ENCODE measurements at regions not wholly inside any gene's neighbourhood (a gene's known extent, or its start where the extent isn't known, plus 50 kb on each side); places are given as distances from the start of the nearest gene placed in this dataset.

- Mint-ChIP-seq H3K9me3 (peaks cover 0 to 19% (median 7%) of the 10 kb centered on the region in 9 donors), H3K27me3 (peaks cover 1 to 18% (median 4%) of the 10 kb centered on the region in 5 donors), H3K36me3 (peaks cover 0 to 14% (median 0%) of the 10 kb centered on the region in 3 donors), H3K4me1 (no peaks in the 10 kb centered on the region), H3K4me3 (no peak overlapping the region), H3K27ac (no peak overlapping the region)
- DNase-seq: no peak
- no peak for ATAC-seq
- POLR2A ChIA-PET: no interaction called here
These were observed 269.9 kb downstream of the AJAP1 start for GRCh38 chr1:4924356-4924755.

GRCh38 chr1:4916610-4917009, 262.2 kb downstream of the AJAP1 start:
- Mint-ChIP-seq H3K27ac (no peak overlapping the region), H3K4me3 (no peak overlapping the region), H3K4me1 (no peaks in the 10 kb centered on the region), H3K36me3 (peaks cover 0 to 14% (median 0%) of the 10 kb centered on the region in 3 donors), H3K27me3 (peaks cover 2 to 58% (median 4%) of the 10 kb centered on the region in 5 donors), H3K9me3 (peaks cover 0 to 30% (median 7%) of the 10 kb centered on the region in 9 donors)
- POLR2A ChIA-PET: no interaction called here
- no peak for ATAC-seq
- no peak for DNase-seq

GRCh38 chr1:4915154-4915553, 260.7 kb downstream of the AJAP1 start:
- H3K36me3 Mint-ChIP-seq: peaks cover 0 to 8% (median 0%) of the 10 kb centered on the region in 3 donors
- H3K4me3 Mint-ChIP-seq: no peak overlapping the region
- H3K27ac Mint-ChIP-seq: no peak overlapping the region
- H3K4me1 Mint-ChIP-seq: no peaks in the 10 kb centered on the region
- no peak for DNase-seq
- peaks cover 0 to 19% (median 6%) of the 10 kb centered on the region in 9 donors for H3K9me3 Mint-ChIP-seq
- H3K27me3 Mint-ChIP-seq: peaks cover 2 to 48% (median 4%) of the 10 kb centered on the region in 5 donors
- no peak for ATAC-seq
- POLR2A ChIA-PET: no interaction called here

- ATAC-seq: no peak
- peaks cover 0 to 8% (median 0%) of the 10 kb centered on the region in 3 donors for H3K36me3 Mint-ChIP-seq
- no peaks in the 10 kb centered on the region for H3K4me1 Mint-ChIP-seq
- no peak for DNase-seq
- no peak overlapping the region for H3K27ac Mint-ChIP-seq
- POLR2A ChIA-PET: no interaction called here
- peaks cover 0 to 8% (median 1%) of the 10 kb centered on the region in 9 donors for H3K9me3 Mint-ChIP-seq
- no peak overlapping the region for H3K4me3 Mint-ChIP-seq
- peaks cover 1 to 26% (median 7%) of the 10 kb centered on the region in 5 donors for H3K27me3 Mint-ChIP-seq
These were observed 254.1 kb downstream of the AJAP1 start for GRCh38 chr1:4908486-4908885.

- Mint-ChIP-seq H3K4me3 (no peak overlapping the region), H3K36me3 (peaks cover 0 to 16% (median 3%) of the 10 kb centered on the region in 3 donors), H3K9me3 (peaks cover 0 to 26% (median 11%) of the 10 kb centered on the region in 9 donors), H3K27me3 (peaks cover 11 to 51% (median 18%) of the 10 kb centered on the region in 5 donors), H3K27ac (no peak overlapping the region), H3K4me1 (peaks cover 0 to 2% (median 0%) of the 10 kb centered on the region in 4 donors)
- ATAC-seq (no peak), DNase-seq (no peak)
- POLR2A ChIA-PET: no interaction called here
These were observed 240.2 kb downstream of the AJAP1 start for GRCh38 chr1:4894566-4894965.

GRCh38 chr1:4880626-4881025, 226.2 kb downstream of the AJAP1 start:
- H3K36me3 Mint-ChIP-seq: no peaks in the 10 kb centered on the region
- POLR2A ChIA-PET: no interaction called here
- peaks cover 6 to 61% (median 44%) of the 10 kb centered on the region in 5 donors for H3K27me3 Mint-ChIP-seq

GRCh38 chr1:4877426-4877825, 223.0 kb downstream of the AJAP1 start:
- DNase-seq (no peak), ATAC-seq (no peak)
- no peak overlapping the region for H3K4me3 Mint-ChIP-seq
- peaks cover 4 to 39% (median 28%) of the 10 kb centered on the region in 5 donors for H3K27me3 Mint-ChIP-seq
- no peaks in the 10 kb centered on the region for H3K36me3 Mint-ChIP-seq
- peaks cover 0 to 2% (median 0%) of the 10 kb centered on the region in 4 donors for H3K4me1 Mint-ChIP-seq
- no peaks in the 10 kb centered on the region for H3K9me3 Mint-ChIP-seq
- POLR2A ChIA-PET: no interaction called here
- H3K27ac Mint-ChIP-seq: no peak overlapping the region

More at GRCh38 chr1:4880626-4881025, 226.2 kb downstream of the AJAP1 start:
- peaks cover 0 to 2% (median 0%) of the 10 kb centered on the region in 4 donors for H3K4me1 Mint-ChIP-seq
- no peak overlapping the region for H3K4me3 Mint-ChIP-seq
- peaks cover 0 to 19% (median 2%) of the 10 kb centered on the region in 9 donors for H3K9me3 Mint-ChIP-seq
- DNase-seq (no peak), ATAC-seq (no peak)
- no peak overlapping the region for H3K27ac Mint-ChIP-seq

- POLR2A ChIA-PET: no interaction called here
- no peak for ATAC-seq
- Mint-ChIP-seq H3K4me3 (no peak overlapping the region), H3K27ac (no peak overlapping the region), H3K9me3 (peaks cover 0 to 2% (median 0%) of the 10 kb centered on the region in 9 donors), H3K36me3 (no peaks in the 10 kb centered on the region), H3K4me1 (no peaks in the 10 kb centered on the region), H3K27me3 (peaks cover 4 to 38% (median 15%) of the 10 kb centered on the region in 5 donors)
- no peak for DNase-seq
These were observed 217.0 kb downstream of the AJAP1 start for GRCh38 chr1:4871373-4871772.

- Mint-ChIP-seq H3K9me3 (peaks cover 0 to 12% (median 2%) of the 10 kb centered on the region in 9 donors), H3K36me3 (peaks cover 0 to 4% (median 0%) of the 10 kb centered on the region in 3 donors)
- POLR2A ChIA-PET: no interaction called here
These were observed 214.1 kb downstream of the AJAP1 start for GRCh38 chr1:4868521-4868920.

GRCh38 chr1:4856396-4856795, 202.0 kb downstream of the AJAP1 start:
- Mint-ChIP-seq H3K27me3 (peaks cover 0 to 16% (median 8%) of the 10 kb centered on the region in 5 donors), H3K36me3 (no peaks in the 10 kb centered on the region), H3K4me3 (no peak overlapping the region), H3K9me3 (peaks cover 0 to 18% (median 4%) of the 10 kb centered on the region in 9 donors), H3K27ac (no peak overlapping the region), H3K4me1 (peaks cover 0 to 2% (median 0%) of the 10 kb centered on the region in 4 donors)
- ATAC-seq: no peak
- POLR2A ChIA-PET: no interaction called here
- DNase-seq: no peak

More at GRCh38 chr1:4868521-4868920, 214.1 kb downstream of the AJAP1 start:
- H3K4me3 Mint-ChIP-seq: no peak overlapping the region
- ATAC-seq: no peak
- DNase-seq: no peak
- H3K27me3 Mint-ChIP-seq: peaks cover 4 to 50% (median 21%) of the 10 kb centered on the region in 5 donors
- no peaks in the 10 kb centered on the region for H3K4me1 Mint-ChIP-seq
- peak overlapping the region in 2 of 10 donors; percentile 8 to 37 for H3K27ac Mint-ChIP-seq

GRCh38 chr1:4854367-4854766, 200.0 kb downstream of the AJAP1 start:
- H3K4me3 Mint-ChIP-seq: no peak overlapping the region
- no peak for ATAC-seq
- H3K4me1 Mint-ChIP-seq: peaks cover 0 to 2% (median 0%) of the 10 kb centered on the region in 4 donors
- peaks cover 0 to 21% (median 8%) of the 10 kb centered on the region in 5 donors for H3K27me3 Mint-ChIP-seq
- POLR2A ChIA-PET: no interaction called here
- peaks cover 0 to 14% (median 2%) of the 10 kb centered on the region in 9 donors for H3K9me3 Mint-ChIP-seq
- H3K27ac Mint-ChIP-seq: no peak overlapping the region
- DNase-seq: no peak
- H3K36me3 Mint-ChIP-seq: no peaks in the 10 kb centered on the region

- peaks cover 0 to 14% (median 2%) of the 10 kb centered on the region in 9 donors for H3K9me3 Mint-ChIP-seq
- H3K4me1 Mint-ChIP-seq: peaks cover 0 to 2% (median 0%) of the 10 kb centered on the region in 4 donors
- ATAC-seq (no peak), DNase-seq (no peak)
- H3K36me3 Mint-ChIP-seq: no peaks in the 10 kb centered on the region
- H3K27me3 Mint-ChIP-seq: peaks cover 0 to 25% (median 11%) of the 10 kb centered on the region in 5 donors
- H3K27ac Mint-ChIP-seq: no peak overlapping the region
- H3K4me3 Mint-ChIP-seq: no peak overlapping the region
- POLR2A ChIA-PET: no interaction called here
These were observed 199.5 kb downstream of the AJAP1 start for GRCh38 chr1:4853904-4854303.

GRCh38 chr1:4851385-4852065, 197.1 kb downstream of the AJAP1 start:
- H3K36me3 Mint-ChIP-seq: peaks cover 0 to 2% (median 0%) of the 10 kb centered on the region in 3 donors
- POLR2A ChIA-PET: no interaction called here
- peaks cover 6 to 27% (median 11%) of the 10 kb centered on the region in 5 donors for H3K27me3 Mint-ChIP-seq
- ATAC-seq: no peak
- no peak overlapping the region for H3K4me3 Mint-ChIP-seq
- H3K27ac Mint-ChIP-seq: no peak overlapping the region
- DNase-seq: no peak
- H3K9me3 Mint-ChIP-seq: peaks cover 0 to 8% (median 0%) of the 10 kb centered on the region in 9 donors
- H3K4me1 Mint-ChIP-seq: no peaks in the 10 kb centered on the region

Measured in naive thymus-derived CD8-positive, alpha-beta T cell (primary cell).